Urothelium cell line (cell line): ENCODE measurements at regions not wholly inside any gene's neighbourhood (a gene's known extent, or its start where the extent isn't known, plus 50 kb on each side); places are given as distances from the start of the nearest gene placed in this dataset.

Experiments used
- DNase-seq: peaks from one replicate; pipeline ENCODE4 v3.0.0; 2011; ENCODE audit warnings: low spot score, mixed read lengths
- FAIRE-seq: peaks from 2 replicates; lab custom pipeline; 2011; peaks lifted over from hg19 to GRCh38; lab: Jason Lieb, UNC

- FAIRE-seq (no peak), DNase-seq (no peak)
Measured at GRCh38 chr13:91272235-91272777, 75.2 kb upstream of the MIR17HG start.

GRCh38 chr13:91273675-91274074 is 73.8 kb upstream of the MIR17HG start:
- DNase-seq (no peak), FAIRE-seq (no peak)

GRCh38 chr13:91277013-91277676 is 70.3 kb upstream of the MIR17HG start:
- FAIRE-seq, result no peak
- DNase-seq, result no peak

GRCh38 chr13:91278291-91278690 is 69.2 kb upstream of the MIR17HG start:
- no peak for FAIRE-seq
- DNase-seq, result no peak

GRCh38 chr13:91278888-91279287 is 68.6 kb upstream of the MIR17HG start:
- DNase-seq, result no peak
- no peak for FAIRE-seq

- DNase-seq (peak; percentile 2), FAIRE-seq (no peak)
Measured at GRCh38 chr13:91280801-91281200, 66.7 kb upstream of the MIR17HG start.

GRCh38 chr13:91284335-91284734 is 63.2 kb upstream of the MIR17HG start:
- FAIRE-seq, result no peak

GRCh38 chr13:91286317-91286716 is 61.2 kb upstream of the MIR17HG start:
- FAIRE-seq (no peak), DNase-seq (no peak)

More at GRCh38 chr13:91284335-91284734, 63.2 kb upstream of the MIR17HG start:
- DNase-seq, result no peak

- no peak for FAIRE-seq
- DNase-seq, result no peak
Measured at GRCh38 chr13:91291078-91291477, 56.4 kb upstream of the MIR17HG start.

- FAIRE-seq (no peak), DNase-seq (no peak)
Measured at GRCh38 chr13:91292630-91293221, 54.8 kb upstream of the MIR17HG start.

GRCh38 chr13:91295712-91296410 is 51.6 kb upstream of the MIR17HG start:
- no peak for DNase-seq
- FAIRE-seq, result no peak

- FAIRE-seq (no peak), DNase-seq (no peak)
Measured at GRCh38 chr13:91297503-91297902, 50.0 kb upstream of the MIR17HG start.
